H1 (cell line): ENCODE measurements at regions not wholly inside any gene's neighbourhood (a gene's known extent, or its start where the extent isn't known, plus 50 kb on each side); places are given as distances from the start of the nearest gene placed in this dataset.

ENCODE experiments used
- CHD2 ChIP-seq: IDR thresholded peaks from 2 replicates; pipeline ENCODE4 v1.6.1; 2012; ENCODE audit warnings: low read length, improper control_type of control experiment
- TF ChIP-seq, protein P1 (sequence below): fragments of 300-600 bp; sonication (generic); IDR thresholded peaks from 2 replicates; pipeline ENCODE4 v1.7.1; 2012; ENCODE audit warnings: low read length, moderate library complexity, mild to moderate bottlenecking, inconsistent platforms; ENCODE audit not compliant: insufficient replicate concordance
- TF ChIP-seq, protein P2 (sequence below): IDR thresholded peaks from 2 replicates; pipeline ENCODE4 v1.6.1; 2012; ENCODE audit warnings: inconsistent platforms

DNA sequence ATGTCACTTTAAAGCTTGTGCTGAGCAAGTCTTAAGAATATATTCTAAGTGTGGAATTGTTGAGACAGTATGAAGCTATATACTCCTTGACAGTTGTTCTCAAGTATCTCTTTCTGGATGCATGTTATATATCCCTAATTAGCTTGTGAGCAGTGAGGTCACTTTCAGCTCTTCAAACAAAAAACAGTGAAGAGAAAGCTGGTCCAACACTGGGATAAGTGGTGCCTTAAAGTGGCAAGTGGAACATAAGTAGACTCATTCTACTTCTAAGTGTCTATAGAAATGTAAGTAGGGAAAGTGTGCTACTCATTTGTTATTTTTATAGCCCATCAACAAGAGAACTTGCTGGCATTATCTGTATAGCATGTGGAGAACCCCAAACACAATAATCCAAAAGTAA lies 133.1 kb upstream of the BACH2 start (continued):
- TF ChIP-seq, protein P1, sequence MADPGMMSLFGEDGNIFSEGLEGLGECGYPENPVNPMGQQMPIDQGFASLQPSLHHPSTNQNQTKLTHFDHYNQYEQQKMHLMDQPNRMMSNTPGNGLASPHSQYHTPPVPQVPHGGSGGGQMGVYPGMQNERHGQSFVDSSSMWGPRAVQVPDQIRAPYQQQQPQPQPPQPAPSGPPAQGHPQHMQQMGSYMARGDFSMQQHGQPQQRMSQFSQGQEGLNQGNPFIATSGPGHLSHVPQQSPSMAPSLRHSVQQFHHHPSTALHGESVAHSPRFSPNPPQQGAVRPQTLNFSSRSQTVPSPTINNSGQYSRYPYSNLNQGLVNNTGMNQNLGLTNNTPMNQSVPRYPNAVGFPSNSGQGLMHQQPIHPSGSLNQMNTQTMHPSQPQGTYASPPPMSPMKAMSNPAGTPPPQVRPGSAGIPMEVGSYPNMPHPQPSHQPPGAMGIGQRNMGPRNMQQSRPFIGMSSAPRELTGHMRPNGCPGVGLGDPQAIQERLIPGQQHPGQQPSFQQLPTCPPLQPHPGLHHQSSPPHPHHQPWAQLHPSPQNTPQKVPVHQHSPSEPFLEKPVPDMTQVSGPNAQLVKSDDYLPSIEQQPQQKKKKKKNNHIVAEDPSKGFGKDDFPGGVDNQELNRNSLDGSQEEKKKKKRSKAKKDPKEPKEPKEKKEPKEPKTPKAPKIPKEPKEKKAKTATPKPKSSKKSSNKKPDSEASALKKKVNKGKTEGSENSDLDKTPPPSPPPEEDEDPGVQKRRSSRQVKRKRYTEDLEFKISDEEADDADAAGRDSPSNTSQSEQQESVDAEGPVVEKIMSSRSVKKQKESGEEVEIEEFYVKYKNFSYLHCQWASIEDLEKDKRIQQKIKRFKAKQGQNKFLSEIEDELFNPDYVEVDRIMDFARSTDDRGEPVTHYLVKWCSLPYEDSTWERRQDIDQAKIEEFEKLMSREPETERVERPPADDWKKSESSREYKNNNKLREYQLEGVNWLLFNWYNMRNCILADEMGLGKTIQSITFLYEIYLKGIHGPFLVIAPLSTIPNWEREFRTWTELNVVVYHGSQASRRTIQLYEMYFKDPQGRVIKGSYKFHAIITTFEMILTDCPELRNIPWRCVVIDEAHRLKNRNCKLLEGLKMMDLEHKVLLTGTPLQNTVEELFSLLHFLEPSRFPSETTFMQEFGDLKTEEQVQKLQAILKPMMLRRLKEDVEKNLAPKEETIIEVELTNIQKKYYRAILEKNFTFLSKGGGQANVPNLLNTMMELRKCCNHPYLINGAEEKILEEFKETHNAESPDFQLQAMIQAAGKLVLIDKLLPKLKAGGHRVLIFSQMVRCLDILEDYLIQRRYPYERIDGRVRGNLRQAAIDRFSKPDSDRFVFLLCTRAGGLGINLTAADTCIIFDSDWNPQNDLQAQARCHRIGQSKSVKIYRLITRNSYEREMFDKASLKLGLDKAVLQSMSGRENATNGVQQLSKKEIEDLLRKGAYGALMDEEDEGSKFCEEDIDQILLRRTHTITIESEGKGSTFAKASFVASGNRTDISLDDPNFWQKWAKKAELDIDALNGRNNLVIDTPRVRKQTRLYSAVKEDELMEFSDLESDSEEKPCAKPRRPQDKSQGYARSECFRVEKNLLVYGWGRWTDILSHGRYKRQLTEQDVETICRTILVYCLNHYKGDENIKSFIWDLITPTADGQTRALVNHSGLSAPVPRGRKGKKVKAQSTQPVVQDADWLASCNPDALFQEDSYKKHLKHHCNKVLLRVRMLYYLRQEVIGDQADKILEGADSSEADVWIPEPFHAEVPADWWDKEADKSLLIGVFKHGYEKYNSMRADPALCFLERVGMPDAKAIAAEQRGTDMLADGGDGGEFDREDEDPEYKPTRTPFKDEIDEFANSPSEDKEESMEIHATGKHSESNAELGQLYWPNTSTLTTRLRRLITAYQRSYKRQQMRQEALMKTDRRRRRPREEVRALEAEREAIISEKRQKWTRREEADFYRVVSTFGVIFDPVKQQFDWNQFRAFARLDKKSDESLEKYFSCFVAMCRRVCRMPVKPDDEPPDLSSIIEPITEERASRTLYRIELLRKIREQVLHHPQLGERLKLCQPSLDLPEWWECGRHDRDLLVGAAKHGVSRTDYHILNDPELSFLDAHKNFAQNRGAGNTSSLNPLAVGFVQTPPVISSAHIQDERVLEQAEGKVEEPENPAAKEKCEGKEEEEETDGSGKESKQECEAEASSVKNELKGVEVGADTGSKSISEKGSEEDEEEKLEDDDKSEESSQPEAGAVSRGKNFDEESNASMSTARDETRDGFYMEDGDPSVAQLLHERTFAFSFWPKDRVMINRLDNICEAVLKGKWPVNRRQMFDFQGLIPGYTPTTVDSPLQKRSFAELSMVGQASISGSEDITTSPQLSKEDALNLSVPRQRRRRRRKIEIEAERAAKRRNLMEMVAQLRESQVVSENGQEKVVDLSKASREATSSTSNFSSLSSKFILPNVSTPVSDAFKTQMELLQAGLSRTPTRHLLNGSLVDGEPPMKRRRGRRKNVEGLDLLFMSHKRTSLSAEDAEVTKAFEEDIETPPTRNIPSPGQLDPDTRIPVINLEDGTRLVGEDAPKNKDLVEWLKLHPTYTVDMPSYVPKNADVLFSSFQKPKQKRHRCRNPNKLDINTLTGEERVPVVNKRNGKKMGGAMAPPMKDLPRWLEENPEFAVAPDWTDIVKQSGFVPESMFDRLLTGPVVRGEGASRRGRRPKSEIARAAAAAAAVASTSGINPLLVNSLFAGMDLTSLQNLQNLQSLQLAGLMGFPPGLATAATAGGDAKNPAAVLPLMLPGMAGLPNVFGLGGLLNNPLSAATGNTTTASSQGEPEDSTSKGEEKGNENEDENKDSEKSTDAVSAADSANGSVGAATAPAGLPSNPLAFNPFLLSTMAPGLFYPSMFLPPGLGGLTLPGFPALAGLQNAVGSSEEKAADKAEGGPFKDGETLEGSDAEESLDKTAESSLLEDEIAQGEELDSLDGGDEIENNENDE = no peak
- TF ChIP-seq CHD2 = no peak
- TF ChIP-seq, protein P2, sequence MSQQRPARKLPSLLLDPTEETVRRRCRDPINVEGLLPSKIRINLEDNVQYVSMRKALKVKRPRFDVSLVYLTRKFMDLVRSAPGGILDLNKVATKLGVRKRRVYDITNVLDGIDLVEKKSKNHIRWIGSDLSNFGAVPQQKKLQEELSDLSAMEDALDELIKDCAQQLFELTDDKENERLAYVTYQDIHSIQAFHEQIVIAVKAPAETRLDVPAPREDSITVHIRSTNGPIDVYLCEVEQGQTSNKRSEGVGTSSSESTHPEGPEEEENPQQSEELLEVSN = no peak
